Mucosa of descending colon (tissue), 3 donors: ENCODE measurements at regions not wholly inside any gene's neighbourhood (a gene's known extent, or its start where the extent isn't known, plus 50 kb on each side); places are given as distances from the start of the nearest gene placed in this dataset.

Source experiments
- ATAC-seq: fragments of 200-7000 bp; cut with Tn5 transposase; one replicate; pipeline ENCODE4 v1.9.1; 2020; ENCODE audit warnings: mild to moderate bottlenecking, moderate library complexity
- DNase-seq, 3 donors: peaks; one replicate each; pipeline ENCODE4 v3.0.0-alpha.2; 2020
- H3K36me3 ChIP-seq: fragments of 200-600 bp; one replicate; pipeline ENCODE4 v1.8.0; 2021; ENCODE audit warnings: low read depth, mild to moderate bottlenecking
- H3K4me1 ChIP-seq: fragments of 200-600 bp; one replicate; pipeline ENCODE4 v1.8.0; 2021; ENCODE audit warnings: low read depth, mild to moderate bottlenecking
- H3K4me3 ChIP-seq: fragments of 200-600 bp; one replicate; pipeline ENCODE4 v1.8.0; 2021; ENCODE audit warnings: mild to moderate bottlenecking
- H3K9me3 ChIP-seq: fragments of 200-600 bp; one replicate; pipeline ENCODE4 v1.8.0; 2021; ENCODE audit warnings: mild to moderate bottlenecking
- CTCF ChIP-seq: fragments of 200-600 bp; IDR thresholded peaks from one replicate; pipeline ENCODE4 v1.8.0; 2022; ENCODE audit warnings: antibody characterized with exemption, mild to moderate bottlenecking
- intact Hi-C, 2 donors: fragments of 100-400 bp; cut with DNase I in 1 of 2; cut with micrococcal nuclease in 1 of 2; formaldehyde crosslinking; loops; one replicate each; pipeline versions ENCODE4 v1.11.0 to v1.11.1; 2022; cut with DNase I, micrococcal nuclease
- donor health status: DM: no; HTN: no; CAD: no; lungs with moderate emphysema.
- donor health status: DM: no; HTN: no; CAD: no.
- donor health status: DM: no; HTN: yes; CAD: no.

- intact Hi-C loops, result no loop called here
Measured at GRCh38 chr9:74321396-74321795, 175.7 kb upstream of the RORB start.

GRCh38 chr9:74322661-74323314 is 174.3 kb upstream of the RORB start:
- Histone ChIP-seq H3K9me3 (no peaks in the 10 kb centered on the region), H3K4me1 (no peaks in the 10 kb centered on the region), H3K4me3 (no peak overlapping the region), H3K36me3 (no peaks in the 10 kb centered on the region)
- DNase-seq (no peak), ATAC-seq (no peak)
- intact Hi-C loops, result no loop called here
- no peak for TF ChIP-seq CTCF

More at GRCh38 chr9:74321396-74321795, 175.7 kb upstream of the RORB start:
- ATAC-seq (no peak), DNase-seq (no peak)
- H3K4me3 ChIP-seq, result no peak overlapping the region
- H3K9me3 ChIP-seq, result no peaks in the 10 kb centered on the region
- no peaks in the 10 kb centered on the region for H3K36me3 ChIP-seq
- TF ChIP-seq CTCF, result no peak
- H3K4me1 ChIP-seq, result no peaks in the 10 kb centered on the region

GRCh38 chr9:74330487-74331214 is 166.5 kb upstream of the RORB start:
- H3K4me1 ChIP-seq, result no peaks in the 10 kb centered on the region
- intact Hi-C loops, result no loop called here
- ATAC-seq (no peak), DNase-seq (no peak)
- TF ChIP-seq CTCF, result no peak
- no peaks in the 10 kb centered on the region for H3K36me3 ChIP-seq
- H3K4me3 ChIP-seq, result no peak overlapping the region
- H3K9me3 ChIP-seq, result no peaks in the 10 kb centered on the region

- intact Hi-C loops, result no loop called here
- no peaks in the 10 kb centered on the region for H3K9me3 ChIP-seq
- H3K4me1 ChIP-seq, result no peaks in the 10 kb centered on the region
- ATAC-seq, result no peak
- H3K4me3 ChIP-seq, result no peak overlapping the region
- no peaks in the 10 kb centered on the region for H3K36me3 ChIP-seq
- DNase-seq, result no peak
- no peak for TF ChIP-seq CTCF
Measured at GRCh38 chr9:74331607-74332006, 165.5 kb upstream of the RORB start.

GRCh38 chr9:74333384-74334032 is 163.6 kb upstream of the RORB start:
- Histone ChIP-seq H3K4me3 (no peak overlapping the region), H3K36me3 (no peaks in the 10 kb centered on the region), H3K9me3 (no peaks in the 10 kb centered on the region), H3K4me1 (no peaks in the 10 kb centered on the region)
- DNase-seq (no peak), ATAC-seq (no peak)
- no peak for TF ChIP-seq CTCF
- intact Hi-C loops, result no loop called here
